H1 (cell line): ENCODE measurements at regions not wholly inside any gene's neighbourhood (a gene's known extent, or its start where the extent isn't known, plus 50 kb on each side); places are given as distances from the start of the nearest gene placed in this dataset.

Experiments used
- CTCF ChIA-PET: fragments of 300-600 bp; sonication (Branson Sonifier 250); formaldehyde crosslinking; loops from one replicate; lab custom pipeline; 2021; ENCODE audit not compliant: partially characterized antibody; lab: Charles Lee
- POLR2A ChIA-PET: fragments of 300-600 bp; sonication (Branson Sonifier 250); formaldehyde crosslinking; loops from one replicate; lab custom pipeline; 2021; ENCODE audit warnings: inconsistent platforms; ENCODE audit not compliant: partially characterized antibody; lab: Charles Lee
- DNase-seq, 2 experiments: peaks; one replicate each; pipeline versions ENCODE4 v3.0.0 to v3.0.0-alpha.2; 2010 to 2022; ENCODE audit warnings: low spot score in 2 of 2, low read depth in 1 of 2, mixed read lengths in 1 of 2
- FAIRE-seq: peaks from 2 replicates; lab custom pipeline; 2011; peaks lifted over from hg19 to GRCh38; lab: Jason Lieb, UNC
- H2AFZ ChIP-seq: 2 replicates; pipeline ENCODE4 v1.8.1; 2012; ENCODE audit warnings: low read length, inconsistent platforms
- H2AK5ac ChIP-seq: 2 replicates; pipeline ENCODE4 v1.6.1; 2013; ENCODE audit warnings: low read depth, low read length
- H2BK120ac ChIP-seq: replicated peaks from 2 replicates; pipeline ENCODE3; 2013; ENCODE audit warnings: low read depth, low read length, inconsistent platforms
- H2BK12ac ChIP-seq: 2 replicates; pipeline ENCODE4 v1.6.1; 2013; ENCODE audit warnings: low read depth, low read length
- H2BK15ac ChIP-seq: 2 replicates; pipeline ENCODE4 v1.6.1; 2013; ENCODE audit warnings: low read length
- H2BK20ac ChIP-seq: 2 replicates; pipeline ENCODE4 v1.6.1; 2013; ENCODE audit warnings: low read length
- H2BK5ac ChIP-seq: 2 replicates; pipeline ENCODE4 v1.6.1; 2013; ENCODE audit warnings: low read depth, low read length
- H3K14ac ChIP-seq: 2 replicates; pipeline ENCODE4 v1.6.1; 2013; ENCODE audit warnings: inconsistent platforms; ENCODE audit not compliant: insufficient read length
- H3K18ac ChIP-seq: 2 replicates; pipeline ENCODE4 v1.6.1; 2013; ENCODE audit warnings: low read length; ENCODE audit errors: extremely low read depth
- H3K23ac ChIP-seq: 2 replicates; pipeline ENCODE4 v1.6.1; 2013; ENCODE audit warnings: inconsistent platforms; ENCODE audit not compliant: insufficient read length
- H3K23me2 ChIP-seq: 2 replicates; pipeline ENCODE4 v1.6.1; 2013; ENCODE audit warnings: low read depth, low read length
- H3K27ac ChIP-seq: 2 replicates; pipeline ENCODE4 v1.6.1; 2011; ENCODE audit warnings: low read depth, low read length, inconsistent platforms
- H3K27me3 ChIP-seq, 4 experiments: replicated peaks in 1 of 4; 1 replicate in 1 of 4; 2 replicates in 3 of 4; pipeline versions ENCODE4 v1.6.1 to v1.8.1; 2011 to 2013; ENCODE audit warnings: low read length in 3 of 4, mild to moderate bottlenecking in 3 of 4, inconsistent platforms in 2 of 4, mixed read lengths in 2 of 4, moderate library complexity in 1 of 4; ENCODE audit not compliant: control insufficient read depth in 3 of 4, insufficient read depth in 3 of 4; ENCODE audit errors: extremely low read depth in 1 of 4
- H3K36me3 ChIP-seq, 4 experiments: 2 replicates each; pipeline versions ENCODE4 v1.6.1 to v1.8.1; 2011 to 2013; ENCODE audit warnings: mild to moderate bottlenecking in 4 of 4, low read length in 3 of 4, moderate library complexity in 2 of 4, control low read depth in 1 of 4, inconsistent platforms in 1 of 4; ENCODE audit not compliant: insufficient read depth in 4 of 4, control insufficient read depth in 2 of 4
- H3K4ac ChIP-seq: replicated peaks from 2 replicates; pipeline ENCODE3; 2013; ENCODE audit warnings: low read length, low read depth, mixed read lengths, inconsistent platforms; ENCODE audit not compliant: insufficient read length
- H3K4me1 ChIP-seq, 4 experiments: replicated peaks in 1 of 4; 1 replicate in 1 of 4; 2 replicates in 3 of 4; pipeline versions ENCODE4 v1.6.1 to v1.8.1; 2011 to 2013; ENCODE audit warnings: low read length in 3 of 4, inconsistent platforms in 2 of 4, mixed read lengths in 1 of 4; ENCODE audit not compliant: insufficient read depth in 4 of 4, control insufficient read depth in 3 of 4
- H3K4me2 ChIP-seq, 2 experiments: 2 replicates each; pipeline versions ENCODE4 v1.6.1 to v1.8.1; 2011 to 2013; ENCODE audit warnings: low read depth in 2 of 2, low read length in 2 of 2, control low read depth in 1 of 2, inconsistent platforms in 1 of 2, mild to moderate bottlenecking in 1 of 2; ENCODE audit not compliant: insufficient read depth in 1 of 2
- H3K4me3 ChIP-seq, 4 experiments: fragments of 200-600, 300-600 bp in 1 of 4; sonication (generic), shearing (Covaris generic), sonication (Bioruptor Twin) in 1 of 4; 2 replicates each; pipeline versions ENCODE4 v1.5.1 to v1.8.1; 2011 to 2016; ENCODE audit warnings: low read length in 4 of 4, low read depth in 3 of 4, control low read depth in 2 of 4, inconsistent platforms in 2 of 4, mild to moderate bottlenecking in 2 of 4, mixed read lengths in 1 of 4, moderate library complexity in 1 of 4; ENCODE audit not compliant: insufficient read depth in 2 of 4; ENCODE audit errors: extremely low read depth in 1 of 4
- H3K56ac ChIP-seq: replicated peaks from 2 replicates; pipeline ENCODE3; 2013; ENCODE audit warnings: low read depth, mild to moderate bottlenecking, mixed read lengths, low read length, inconsistent platforms; ENCODE audit not compliant: insufficient read length
- H3K79me1 ChIP-seq: 2 replicates; pipeline ENCODE4 v1.6.1; 2013; ENCODE audit warnings: low read depth, low read length, control low read depth
- H3K79me2 ChIP-seq, 2 experiments: 2 replicates each; pipeline versions ENCODE4 v1.6.1 to v1.8.1; 2012 to 2013; ENCODE audit warnings: low read length in 2 of 2, mild to moderate bottlenecking in 2 of 2, inconsistent platforms in 1 of 2; ENCODE audit not compliant: insufficient read depth in 2 of 2, control insufficient read depth in 1 of 2
- H3K9ac ChIP-seq, 4 experiments: replicated peaks in 1 of 4; 1 replicate in 1 of 4; 2 replicates in 3 of 4; pipeline versions ENCODE4 v1.6.1 to v1.8.1; 2011 to 2013; ENCODE audit warnings: low read depth in 3 of 4, low read length in 3 of 4, control low read depth in 2 of 4, mild to moderate bottlenecking in 2 of 4, moderate library complexity in 2 of 4, inconsistent platforms in 1 of 4; ENCODE audit errors: extremely low read depth in 1 of 4
- H3K9me3 ChIP-seq, 2 experiments: 2 replicates each; pipeline versions ENCODE4 v1.6.1 to v1.8.1; 2012 to 2013; ENCODE audit warnings: mild to moderate bottlenecking in 2 of 2, moderate library complexity in 2 of 2, control low read depth in 1 of 2, inconsistent platforms in 1 of 2, low read depth in 1 of 2, low read length in 1 of 2, mixed read lengths in 1 of 2; ENCODE audit not compliant: insufficient read depth in 2 of 2
- H4K20me1 ChIP-seq, 2 experiments: replicated peaks in 1 of 2; 2 replicates each; pipeline versions ENCODE3 to v1.8.1; 2011 to 2013; ENCODE audit warnings: inconsistent platforms in 2 of 2, low read length in 2 of 2, mild to moderate bottlenecking in 1 of 2; ENCODE audit not compliant: insufficient read depth in 2 of 2, control insufficient read depth in 1 of 2
- H4K5ac ChIP-seq: 2 replicates; pipeline ENCODE4 v1.6.1; 2013; ENCODE audit warnings: low read length, low read depth, mixed read lengths, inconsistent platforms; ENCODE audit not compliant: insufficient read length
- H4K8ac ChIP-seq: 2 replicates; pipeline ENCODE4 v1.8.0; 2013; ENCODE audit warnings: mild to moderate bottlenecking, moderate library complexity, low read length, inconsistent platforms; ENCODE audit not compliant: insufficient read depth; ENCODE audit errors: extremely low read depth
- H4K91ac ChIP-seq: replicated peaks from 2 replicates; pipeline ENCODE3; 2013; ENCODE audit warnings: low read length, mixed read lengths, inconsistent platforms; ENCODE audit not compliant: insufficient read length
- BCL11A ChIP-seq, 2 experiments: IDR thresholded peaks; one replicate each; pipeline ENCODE4 v1.6.1; 2011; ENCODE audit warnings: low read depth in 2 of 2, low read length in 2 of 2, mild to moderate bottlenecking in 2 of 2
- CHD2 ChIP-seq: IDR thresholded peaks from 2 replicates; pipeline ENCODE4 v1.6.1; 2012; ENCODE audit warnings: low read length, improper control_type of control experiment
- FOSL1 ChIP-seq: IDR thresholded peaks from 2 replicates; pipeline ENCODE4 v1.6.1; 2011; ENCODE audit warnings: mild to moderate bottlenecking, low read depth, low read length, moderate library complexity; ENCODE audit not compliant: insufficient read depth
- HDAC2 ChIP-seq, 2 experiments: fragments of 300-600 bp in 1 of 2; sonication (generic) in 1 of 2; IDR thresholded peaks; 2 replicates each; pipeline ENCODE4 v1.6.1; 2011 to 2012; ENCODE audit warnings: low read depth in 2 of 2, low read length in 2 of 2, mild to moderate bottlenecking in 2 of 2, moderate library complexity in 2 of 2, borderline replicate concordance in 1 of 2, inconsistent platforms in 1 of 2
- JUND ChIP-seq: IDR thresholded peaks from 2 replicates; pipeline ENCODE4 v1.6.1; 2011; ENCODE audit warnings: mild to moderate bottlenecking, improper control_type of control experiment, low read length
- KDM5A ChIP-seq: fragments of 200-600 bp; IDR thresholded peaks from 2 replicates; pipeline ENCODE4 v1.7.1; 2012; ENCODE audit warnings: mild to moderate bottlenecking, low read length, inconsistent platforms, mixed read lengths
- POLR2A ChIP-seq, 2 experiments: IDR thresholded peaks; 1 replicate in 1 of 2; 2 replicates in 1 of 2; pipeline ENCODE4 v1.6.1; 2011; ENCODE audit warnings: low read depth in 2 of 2, low read length in 2 of 2, mild to moderate bottlenecking in 2 of 2; ENCODE audit errors: control extremely low read depth in 1 of 2
- POLR2AphosphoS5 ChIP-seq: IDR thresholded peaks from 2 replicates; pipeline ENCODE4 v1.6.1; 2011; ENCODE audit warnings: low read depth, low read length
- POU5F1 ChIP-seq: IDR thresholded peaks from 2 replicates; pipeline ENCODE4 v1.6.1; 2011; ENCODE audit warnings: low read depth, mild to moderate bottlenecking, low read length, moderate library complexity
- RNF2 ChIP-seq: fragments of 200-900, 300-1000 bp; sonication (generic); IDR thresholded peaks from 2 replicates; pipeline ENCODE4 v1.7.1; 2016; ENCODE audit warnings: borderline replicate concordance, low read depth, mild to moderate bottlenecking, antibody characterized with exemption, low read length; ENCODE audit not compliant: poor library complexity, severe bottlenecking; ENCODE audit errors: missing control alignments
- SAP30 ChIP-seq: fragments of 300-600 bp; sonication (generic); IDR thresholded peaks from 2 replicates; pipeline ENCODE4 v1.7.1; 2012; ENCODE audit warnings: low read length, moderate library complexity, mild to moderate bottlenecking, inconsistent platforms; ENCODE audit not compliant: insufficient read depth, insufficient replicate concordance
- SIX5 ChIP-seq: IDR thresholded peaks from 2 replicates; pipeline ENCODE4 v1.6.1; 2011; ENCODE audit warnings: mild to moderate bottlenecking, low read depth, low read length
- SP1 ChIP-seq: IDR thresholded peaks from 2 replicates; pipeline ENCODE4 v1.6.1; 2011; ENCODE audit warnings: low read depth, low read length
- ZNF274 ChIP-seq: IDR thresholded peaks from 2 replicates; pipeline ENCODE4 v1.7.0; 2012; ENCODE audit warnings: low read length, borderline replicate concordance; ENCODE audit errors: extremely low read depth
- WGBS, 2 experiments: shearing (Covaris generic) in 1 of 2; methylation state at CpG; one replicate each; pipeline versions ENCODE4 v1.1.6 to v1.1.7; 2013 to 2015; ENCODE audit warnings: low lambda C conversion rate in 2 of 2, mixed read lengths in 2 of 2, inconsistent platforms in 1 of 2, low coverage in 1 of 2, missing lambda C conversion rate in 1 of 2; ENCODE audit not compliant: insufficient replicate concordance in 2 of 2, insufficient coverage in 1 of 2, insufficient read length in 1 of 2; ENCODE audit errors: extremely low coverage in 1 of 2, missing lambda C conversion rate in 1 of 2; 5-methylcytosine and 5-hydroxymethylcytosine counted together
- TF ChIP-seq, protein P1 (sequence below): IDR thresholded peaks from 2 replicates; pipeline ENCODE4 v1.6.1; 2011; ENCODE audit warnings: low read length, improper control_type of control experiment

DNA sequence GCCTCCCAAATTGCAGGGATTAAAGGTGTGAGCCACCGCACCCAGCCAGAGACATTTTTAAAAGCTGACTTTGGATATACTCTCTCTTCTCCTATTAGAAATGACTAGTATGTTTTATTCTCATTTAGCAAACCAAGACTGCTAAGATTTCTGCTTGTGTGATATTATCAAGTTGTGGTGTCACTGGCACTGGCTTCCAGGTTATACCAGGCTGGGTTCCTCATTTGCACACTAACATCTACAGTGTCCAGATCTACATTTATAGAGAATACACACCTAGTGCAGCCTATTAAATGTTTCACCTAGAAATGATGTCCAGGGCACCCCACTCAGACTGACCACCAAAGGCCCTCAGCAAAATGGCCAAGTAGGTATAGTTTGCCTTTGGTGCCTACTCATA, 49.9 kb upstream of the FOXN2 start:
- H3K27ac ChIP-seq: no peak overlapping the region
- no peaks in the 10 kb centered on the region for H3K9me3 ChIP-seq
- H3K23ac ChIP-seq: no peak overlapping the region
- H2BK12ac ChIP-seq: no peak overlapping the region
- WGBS, 2 experiments: 89% methylated on average over 1 of the region's 1 CpG; no CpG with 5 or more reads in 1 of the 2 experiments
- DNase-seq: no peak
- H3K9ac ChIP-seq: no peak overlapping the region
- H3K4ac ChIP-seq: no peak overlapping the region
- no peak overlapping the region for H2AK5ac ChIP-seq
- peaks cover 0 to 6% (median 1%) of the 10 kb centered on the region in 4 experiments; a peak in 2 of 7 replicates for H3K4me1 ChIP-seq
- no peak overlapping the region for H3K4me3 ChIP-seq
- no peak overlapping the region for H4K91ac ChIP-seq
- ChIA-PET POLR2A (no interaction called here), CTCF (no interaction called here)
- H2BK20ac ChIP-seq: no peak overlapping the region
- no peaks in the 10 kb centered on the region for H3K79me2 ChIP-seq
- H4K5ac ChIP-seq: no peak overlapping the region
- no peak overlapping the region for H3K14ac ChIP-seq
- H3K36me3 ChIP-seq: no peaks in the 10 kb centered on the region
- H3K56ac ChIP-seq: no peak overlapping the region
- no peaks in the 10 kb centered on the region for H3K27me3 ChIP-seq
- no peak overlapping the region for H2BK120ac ChIP-seq
- H3K79me1 ChIP-seq: no peaks in the 10 kb centered on the region
- no peaks in the 10 kb centered on the region for H4K20me1 ChIP-seq
- no peak for FAIRE-seq
- H3K4me2 ChIP-seq: no peak overlapping the region
- H3K23me2 ChIP-seq: no peaks in the 10 kb centered on the region
- no peak overlapping the region for H2BK5ac ChIP-seq
- no peak overlapping the region for H4K8ac ChIP-seq
- H2AFZ ChIP-seq: no peak overlapping the region
- no peak overlapping the region for H3K18ac ChIP-seq
- no peak overlapping the region for H2BK15ac ChIP-seq
- no peak for TF ChIP-seq FOSL1
- TF ChIP-seq, protein P1, sequence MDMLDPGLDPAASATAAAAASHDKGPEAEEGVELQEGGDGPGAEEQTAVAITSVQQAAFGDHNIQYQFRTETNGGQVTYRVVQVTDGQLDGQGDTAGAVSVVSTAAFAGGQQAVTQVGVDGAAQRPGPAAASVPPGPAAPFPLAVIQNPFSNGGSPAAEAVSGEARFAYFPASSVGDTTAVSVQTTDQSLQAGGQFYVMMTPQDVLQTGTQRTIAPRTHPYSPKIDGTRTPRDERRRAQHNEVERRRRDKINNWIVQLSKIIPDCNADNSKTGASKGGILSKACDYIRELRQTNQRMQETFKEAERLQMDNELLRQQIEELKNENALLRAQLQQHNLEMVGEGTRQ: no peak
- TF ChIP-seq CHD2: no peak
- no peak for TF ChIP-seq ZNF274
- no peak for TF ChIP-seq SP1
- no peak for TF ChIP-seq SAP30
- no peak for TF ChIP-seq POLR2AphosphoS5
- TF ChIP-seq POLR2A (IDR thresholded peaks at IDR 0.05; ENCODE audit: control extremely low read depth in 1 of 2, low read depth in 2 of 2, low read length in 2 of 2): no peak
- TF ChIP-seq BCL11A (IDR thresholded peaks at IDR 0.05; ENCODE audit: low read depth in 2 of 2, low read length in 2 of 2): no peak
- TF ChIP-seq JUND: no peak
- no peak for TF ChIP-seq KDM5A
- TF ChIP-seq RNF2: no peak
- no peak for TF ChIP-seq SIX5
- no peak for TF ChIP-seq HDAC2 (IDR thresholded peaks at IDR 0.05; ENCODE audit: borderline replicate concordance in 1 of 2, low read depth in 2 of 2, low read length in 2 of 2)
- TF ChIP-seq POU5F1: no peak
